Liver (tissue), 3 donors: ENCODE measurements at regions not wholly inside any gene's neighbourhood (a gene's known extent, or its start where the extent isn't known, plus 50 kb on each side); places are given as distances from the start of the nearest gene placed in this dataset.

Experiments
- CTCF ChIP-seq: fragments of 150-350 bp; IDR thresholded peaks from 2 replicates; pipeline ENCODE4 v1.5.1; 2017; ENCODE audit warnings: improper control_type of control experiment, low read depth, low read length; ENCODE audit not compliant: missing input control
- JUND ChIP-seq, 2 donors: IDR thresholded peaks; 2 replicates each; pipeline ENCODE4 v1.6.1; 2016; ENCODE audit warnings: antibody characterized with exemption in 2 of 2
- donor health status: healthy.
- donor health status: healthy.

- no peak for TF ChIP-seq CTCF
- no peak for TF ChIP-seq JUND (IDR thresholded peaks at IDR 0.05)
Measured at GRCh38 chr13:103694033-103694432, 627.8 kb upstream of the SLC10A2 start.
